ES-I3 (cell line): ENCODE measurements at regions not wholly inside any gene's neighbourhood (a gene's known extent, or its start where the extent isn't known, plus 50 kb on each side); places are given as distances from the start of the nearest gene placed in this dataset.

Experiments
- H3K36me3 ChIP-seq: 2 replicates; pipeline ENCODE4 v1.6.1; 2013; ENCODE audit warnings: mild to moderate bottlenecking, low read length, control low read depth, moderate library complexity; ENCODE audit not compliant: insufficient read depth
- H3K4me1 ChIP-seq: 2 replicates; pipeline ENCODE4 v1.6.1; 2013; ENCODE audit warnings: mild to moderate bottlenecking, control low read depth, low read length; ENCODE audit not compliant: insufficient read depth
- H3K9ac ChIP-seq: 2 replicates; pipeline ENCODE4 v1.6.1; 2013; ENCODE audit warnings: low read depth, mild to moderate bottlenecking, low read length, moderate library complexity
- H3K9me3 ChIP-seq: 2 replicates; pipeline ENCODE4 v1.6.1; 2013; ENCODE audit warnings: mild to moderate bottlenecking, low read length, moderate library complexity; ENCODE audit not compliant: control insufficient read depth, insufficient read depth

DNA sequence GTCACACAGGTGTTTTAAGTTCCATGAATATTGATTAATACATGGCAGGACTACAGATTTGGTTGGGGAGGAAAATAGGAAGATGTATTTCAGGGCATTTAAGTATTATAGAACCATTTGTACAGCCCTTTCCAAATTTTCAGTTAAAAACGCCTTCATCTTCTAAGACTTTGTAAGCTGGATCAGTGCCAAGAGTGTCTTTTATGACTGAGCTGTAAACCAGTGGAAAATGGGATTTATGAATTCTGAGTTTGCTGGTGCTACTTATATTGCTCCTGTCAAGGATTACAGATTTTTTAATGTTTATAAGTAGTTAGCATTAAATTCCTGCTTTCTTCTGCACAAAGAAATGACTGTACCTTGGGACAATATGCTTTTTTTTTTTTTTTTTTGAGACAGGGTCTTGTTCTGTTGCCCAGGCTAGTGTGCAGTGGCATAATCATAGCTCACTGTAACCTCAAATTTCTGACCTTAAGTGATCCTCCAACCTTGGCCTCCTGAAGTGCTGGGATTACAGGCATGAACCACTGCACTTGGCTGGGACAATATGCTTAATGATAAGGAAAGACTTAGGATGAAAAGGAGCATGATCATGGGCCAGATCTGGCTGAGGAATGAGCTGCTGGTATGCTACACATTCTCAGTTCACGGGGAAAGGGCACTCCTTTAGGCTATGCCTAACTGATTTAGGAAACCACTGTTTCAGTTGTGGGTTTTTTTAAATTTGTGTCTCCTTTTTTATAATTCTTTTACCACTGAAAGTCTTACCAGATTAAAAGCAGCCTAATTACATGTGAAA, 113.6 kb upstream of the MTNR1B start:
- no peaks in the 10 kb centered on the region for H3K9me3 ChIP-seq
- H3K9ac ChIP-seq, result no peak overlapping the region
- H3K36me3 ChIP-seq, result no peaks in the 10 kb centered on the region; the same call in 1 of the 2 replicates
- no peaks in the 10 kb centered on the region for H3K4me1 ChIP-seq

DNA sequence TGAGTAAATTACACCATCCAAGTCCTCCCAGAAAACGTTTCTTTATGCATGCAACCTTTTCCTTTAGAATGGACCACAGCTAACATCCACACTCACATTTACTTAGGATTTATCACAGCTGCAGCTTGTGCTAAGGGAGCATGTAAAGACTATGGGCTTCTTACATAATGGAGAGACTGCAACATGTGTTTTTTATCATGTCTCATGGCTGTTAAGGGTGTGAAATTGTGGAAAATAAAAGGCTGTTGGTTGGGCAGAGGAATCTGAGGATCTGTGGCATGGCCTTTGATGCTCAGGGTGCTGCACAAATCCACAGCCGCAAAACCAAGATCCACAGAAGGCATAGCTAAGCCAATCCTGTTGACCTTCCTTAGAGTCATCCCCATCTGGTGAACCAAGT, 112.0 kb upstream of the MTNR1B start:
- Histone ChIP-seq H3K9ac (no peak overlapping the region), H3K36me3 (no peaks in the 10 kb centered on the region; the same call in 1 of the 2 replicates), H3K9me3 (no peaks in the 10 kb centered on the region), H3K4me1 (no peaks in the 10 kb centered on the region)

DNA sequence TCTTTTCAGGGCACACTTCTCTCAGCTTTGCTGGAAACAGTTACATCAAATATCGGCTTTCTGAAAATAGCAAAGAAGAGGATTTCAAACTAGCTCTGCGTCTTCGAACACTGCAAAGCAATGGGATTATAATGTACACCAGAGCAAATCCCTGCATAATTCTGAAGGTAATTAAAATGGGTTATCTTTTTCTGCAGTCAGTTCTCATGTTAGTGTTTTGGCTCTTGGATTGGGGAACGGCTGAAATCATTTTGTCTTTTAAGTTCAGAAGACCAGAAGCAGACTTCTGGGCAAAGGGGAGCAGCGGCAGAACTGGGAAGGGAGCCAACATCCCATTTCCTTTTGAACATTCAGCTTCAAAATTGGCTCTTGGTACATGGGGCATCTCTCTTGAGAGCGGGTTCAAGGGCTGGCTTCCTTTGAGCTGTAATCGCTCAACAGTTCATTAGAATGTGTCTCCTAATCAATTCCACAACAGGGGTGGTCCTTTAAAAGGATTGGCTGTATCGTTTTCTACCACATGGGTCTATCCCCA, 110.2 kb upstream of the MTNR1B start:
- Histone ChIP-seq H3K9ac (no peak overlapping the region), H3K4me1 (no peaks in the 10 kb centered on the region), H3K9me3 (no peaks in the 10 kb centered on the region), H3K36me3 (no peaks in the 10 kb centered on the region; the same call in 1 of the 2 replicates)

DNA sequence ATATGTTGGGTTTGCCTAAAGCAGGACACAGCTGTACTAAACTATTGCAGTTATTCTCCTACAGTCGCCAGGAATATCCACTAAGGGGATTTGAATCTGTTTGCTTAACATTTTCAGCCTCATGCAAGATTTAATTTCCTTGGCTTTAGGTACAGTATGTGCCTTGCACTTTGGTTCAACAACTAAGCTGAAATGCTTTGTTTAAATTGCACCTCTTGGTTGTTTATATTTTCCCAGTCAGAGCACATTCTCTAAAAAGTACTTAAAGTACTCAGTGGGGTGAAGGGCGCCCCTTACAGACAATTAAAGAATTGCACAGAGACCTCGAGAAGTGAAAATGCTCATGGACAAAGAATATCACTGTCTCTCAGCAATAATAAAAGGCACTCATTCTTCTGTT, 107.8 kb upstream of the MTNR1B start:
- Histone ChIP-seq H3K36me3 (no peaks in the 10 kb centered on the region; the same call in 1 of the 2 replicates), H3K4me1 (no peaks in the 10 kb centered on the region), H3K9me3 (no peaks in the 10 kb centered on the region), H3K9ac (no peak overlapping the region)

DNA sequence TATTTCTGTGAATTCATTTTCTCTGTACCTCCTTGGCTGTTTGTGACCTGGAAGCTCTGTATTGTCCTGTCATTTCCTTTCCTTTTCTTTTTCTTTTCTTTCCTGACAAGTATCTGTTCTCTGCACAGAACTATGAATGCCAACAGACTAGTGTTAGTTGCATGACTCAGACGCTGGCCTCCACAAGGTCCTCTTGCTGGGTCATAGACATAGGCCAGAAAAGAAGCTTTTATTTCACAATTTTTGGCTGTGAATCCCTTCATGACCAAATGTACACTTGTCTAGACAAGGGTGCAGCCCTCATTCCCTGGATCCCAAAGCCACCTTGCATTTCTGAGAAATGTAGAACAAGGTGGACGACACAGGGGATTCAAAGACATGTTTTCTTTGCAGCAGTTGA, 104.1 kb upstream of the MTNR1B start:
- H3K36me3 ChIP-seq, result no peaks in the 10 kb centered on the region
- no peak overlapping the region for H3K9ac ChIP-seq
- H3K4me1 ChIP-seq, result no peaks in the 10 kb centered on the region
- H3K9me3 ChIP-seq, result no peaks in the 10 kb centered on the region

DNA sequence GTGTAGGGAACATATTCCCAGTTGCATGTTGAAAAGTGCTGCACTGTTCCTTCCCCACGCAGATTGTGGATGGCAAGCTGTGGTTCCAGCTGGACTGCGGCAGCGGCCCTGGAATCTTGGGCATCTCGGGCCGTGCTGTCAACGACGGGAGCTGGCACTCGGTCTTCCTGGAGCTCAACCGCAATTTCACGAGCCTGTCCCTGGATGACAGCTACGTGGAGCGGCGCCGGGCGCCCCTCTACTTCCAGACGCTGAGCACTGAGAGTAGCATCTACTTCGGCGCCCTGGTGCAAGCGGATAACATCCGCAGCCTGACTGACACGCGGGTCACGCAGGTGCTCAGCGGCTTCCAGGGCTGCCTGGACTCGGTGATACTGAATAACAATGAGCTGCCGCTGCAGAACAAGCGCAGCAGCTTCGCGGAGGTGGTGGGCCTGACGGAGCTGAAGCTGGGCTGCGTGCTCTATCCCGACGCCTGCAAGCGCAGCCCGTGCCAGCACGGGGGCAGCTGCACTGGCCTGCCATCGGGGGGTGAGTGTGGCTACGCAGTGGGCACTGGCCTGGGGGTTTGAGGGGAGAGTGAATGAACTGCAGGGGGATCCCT, 102.7 kb upstream of the MTNR1B start:
- Histone ChIP-seq H3K4me1 (no peaks in the 10 kb centered on the region), H3K36me3 (no peaks in the 10 kb centered on the region), H3K9ac (no peak overlapping the region), H3K9me3 (no peaks in the 10 kb centered on the region)

DNA sequence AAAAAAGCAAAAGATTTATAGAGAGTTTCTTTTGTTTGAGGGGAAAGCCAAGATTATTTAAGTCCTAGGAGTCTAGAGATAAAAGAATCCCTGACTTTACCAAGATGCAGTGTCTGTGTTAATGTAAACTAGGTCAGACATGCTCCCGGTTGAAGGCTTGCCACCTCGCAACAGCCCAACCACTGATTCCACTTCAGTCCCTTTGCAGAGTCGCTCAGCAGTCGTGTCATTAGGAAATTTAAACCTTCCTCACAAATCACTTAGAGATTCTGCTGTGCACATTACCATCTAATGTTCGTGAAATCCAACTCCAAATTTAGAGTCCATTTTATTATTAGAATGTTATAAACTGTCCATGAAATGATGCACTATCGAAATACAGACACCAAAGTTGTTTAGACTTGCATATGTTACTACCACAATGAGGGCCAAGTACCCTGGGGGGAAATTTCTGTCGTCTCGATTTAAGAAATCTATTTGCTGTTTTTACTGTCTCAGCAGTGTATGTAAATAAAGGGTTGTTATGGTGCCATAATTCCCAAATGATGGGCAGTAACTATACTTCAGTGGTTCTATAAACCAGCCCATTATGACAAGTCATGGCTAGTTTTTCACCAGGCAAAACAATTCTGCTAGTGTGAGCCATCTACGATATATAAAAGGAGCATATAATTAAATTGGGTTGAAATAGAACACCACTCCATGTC, 101.4 kb upstream of the MTNR1B start:
- H3K36me3 ChIP-seq, result no peaks in the 10 kb centered on the region

DNA sequence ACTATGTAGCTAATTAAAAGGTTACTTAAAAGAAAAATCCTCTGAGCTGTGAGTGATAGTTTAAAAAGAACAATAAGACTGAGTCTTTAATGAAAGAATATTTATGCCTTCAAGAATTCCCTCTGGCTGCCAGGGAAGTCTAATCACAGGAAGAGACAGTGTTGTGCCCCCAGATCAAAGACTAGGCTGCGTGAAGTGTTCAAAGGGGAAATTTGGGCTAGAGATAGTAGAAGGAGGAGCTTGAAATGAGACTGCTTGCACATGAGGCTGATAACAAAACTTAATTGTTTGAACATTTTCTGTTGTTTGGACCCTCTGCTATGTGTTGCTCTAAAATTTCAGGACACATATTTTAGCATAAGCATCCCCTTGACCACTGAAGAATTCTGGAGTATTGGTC, 99.7 kb upstream of the MTNR1B start:
- no peaks in the 10 kb centered on the region for H3K9me3 ChIP-seq
- H3K9ac ChIP-seq, result no peak overlapping the region
- no peaks in the 10 kb centered on the region for H3K4me1 ChIP-seq
- no peaks in the 10 kb centered on the region for H3K36me3 ChIP-seq

More for the DNA sequence above, 101.4 kb upstream of the MTNR1B start:
- H3K9ac ChIP-seq, result no peak overlapping the region
- H3K9me3 ChIP-seq, result no peaks in the 10 kb centered on the region
- H3K4me1 ChIP-seq, result no peaks in the 10 kb centered on the region

DNA sequence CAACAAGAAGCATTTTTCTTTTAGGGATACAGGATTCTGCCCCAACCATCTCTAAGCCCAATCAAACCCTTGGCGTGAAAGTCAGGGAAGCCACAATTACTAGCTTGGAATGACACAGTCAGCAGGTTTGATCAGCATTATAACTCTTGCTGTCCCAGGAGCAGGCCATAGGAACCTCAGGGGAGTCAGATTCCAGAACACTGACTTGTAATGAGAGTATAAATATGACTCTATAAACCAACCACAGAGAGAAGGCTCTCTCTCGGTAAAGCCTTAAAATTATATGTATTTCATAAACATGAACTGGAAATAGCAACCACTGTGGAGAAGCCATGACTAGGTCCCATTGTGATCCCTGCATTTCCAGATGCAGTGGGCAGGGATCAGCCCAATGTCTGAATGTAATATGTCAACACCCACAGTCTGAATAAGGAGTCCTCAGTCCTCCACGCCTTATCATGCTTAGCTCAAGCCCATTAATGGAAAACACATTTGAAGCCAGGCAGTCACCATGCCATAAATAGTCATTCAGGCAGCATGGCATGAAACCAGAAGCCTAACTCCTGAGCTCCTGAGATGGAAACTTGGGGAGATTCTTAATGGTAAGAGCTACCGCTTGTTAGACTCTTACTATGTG, 99.1 kb upstream of the MTNR1B start:
- H3K9me3 ChIP-seq, result no peaks in the 10 kb centered on the region
- H3K9ac ChIP-seq, result no peak overlapping the region
- H3K36me3 ChIP-seq, result no peaks in the 10 kb centered on the region
- H3K4me1 ChIP-seq, result no peaks in the 10 kb centered on the region

DNA sequence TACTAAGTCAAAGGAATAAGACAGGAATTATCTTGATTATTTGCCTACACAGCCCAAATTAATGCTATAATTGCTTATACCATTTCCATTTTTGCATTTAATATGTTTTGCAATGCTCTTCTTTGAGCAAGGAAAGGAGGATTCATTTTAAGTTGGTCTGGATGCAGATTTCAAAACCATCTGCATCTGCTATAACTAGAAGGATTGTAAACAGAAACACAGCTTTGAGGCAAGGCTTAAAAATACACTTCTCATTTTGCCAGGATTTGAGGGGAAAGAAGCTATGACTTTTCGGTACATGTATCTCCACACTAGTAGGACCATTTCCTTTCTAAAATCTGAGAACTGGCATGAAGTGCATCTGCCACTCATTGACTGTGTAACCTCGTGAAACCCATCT, 95.9 kb upstream of the MTNR1B start:
- Histone ChIP-seq H3K4me1 (no peaks in the 10 kb centered on the region), H3K9me3 (no peaks in the 10 kb centered on the region), H3K36me3 (no peaks in the 10 kb centered on the region), H3K9ac (no peak overlapping the region)

DNA sequence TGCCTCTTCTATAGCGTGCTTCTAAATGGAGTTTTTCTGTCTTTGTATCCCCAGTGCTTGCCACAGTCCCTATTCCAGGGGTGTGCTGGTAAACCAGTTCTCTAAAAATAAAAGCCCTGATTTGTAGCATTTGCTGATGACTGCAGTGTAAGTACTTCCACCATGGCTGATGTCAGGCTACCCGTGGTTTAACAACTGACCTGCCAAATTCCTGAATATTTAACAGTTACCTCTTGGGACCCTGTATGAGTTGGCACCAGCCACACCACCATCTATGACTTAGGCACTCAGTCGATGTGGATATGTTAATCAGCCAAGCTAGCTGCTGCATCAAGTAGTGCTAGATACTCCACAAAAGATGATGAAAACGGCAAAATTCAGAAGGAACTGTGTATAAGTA, 94.0 kb upstream of the MTNR1B start:
- no peak overlapping the region for H3K9ac ChIP-seq
- no peaks in the 10 kb centered on the region for H3K9me3 ChIP-seq
- no peaks in the 10 kb centered on the region for H3K4me1 ChIP-seq
- no peaks in the 10 kb centered on the region for H3K36me3 ChIP-seq

DNA sequence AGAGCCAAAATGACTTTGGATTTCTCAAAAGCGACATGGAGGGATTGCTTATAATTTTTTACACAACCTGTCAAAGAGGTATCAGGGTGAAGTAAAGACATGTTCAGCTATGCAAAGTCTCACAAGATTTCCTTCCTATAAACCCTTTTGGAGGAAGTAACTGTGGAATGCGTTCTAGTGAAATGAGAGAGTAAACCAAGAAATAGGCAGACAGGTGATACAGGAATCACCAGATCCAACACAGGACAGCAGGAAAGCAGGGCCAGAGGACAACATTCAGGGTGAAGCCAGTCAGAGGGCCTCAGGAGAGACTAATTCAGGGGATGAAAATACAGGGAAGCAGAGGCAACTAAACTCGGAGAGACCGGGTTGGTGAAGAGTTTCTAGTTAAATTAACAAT, 90.4 kb upstream of the MTNR1B start:
- H3K9ac ChIP-seq, result no peak overlapping the region
- no peaks in the 10 kb centered on the region for H3K9me3 ChIP-seq
- no peaks in the 10 kb centered on the region for H3K36me3 ChIP-seq
- H3K4me1 ChIP-seq, result no peaks in the 10 kb centered on the region

DNA sequence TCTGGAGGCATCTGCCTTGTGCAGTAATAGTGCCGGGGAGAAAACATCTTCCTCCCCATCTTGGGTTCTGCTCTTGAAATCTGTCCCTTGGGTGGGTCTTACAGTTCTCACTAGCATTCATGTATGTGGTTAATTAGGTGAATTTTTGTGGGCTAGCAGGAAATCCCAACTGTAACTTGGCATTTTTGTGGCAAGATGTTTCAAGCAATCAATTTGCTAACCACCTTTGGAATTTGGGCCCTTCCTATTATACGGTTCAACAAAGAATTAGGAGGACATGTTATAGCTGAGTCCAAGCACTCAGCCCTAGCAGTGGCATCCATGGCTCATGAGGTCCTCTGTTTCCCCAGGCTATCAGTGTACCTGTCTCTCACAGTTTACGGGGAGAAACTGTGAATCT, 89.1 kb upstream of the MTNR1B start:
- H3K4me1 ChIP-seq, result no peaks in the 10 kb centered on the region
- H3K9ac ChIP-seq, result no peak overlapping the region
- no peaks in the 10 kb centered on the region for H3K36me3 ChIP-seq
- no peaks in the 10 kb centered on the region for H3K9me3 ChIP-seq

DNA sequence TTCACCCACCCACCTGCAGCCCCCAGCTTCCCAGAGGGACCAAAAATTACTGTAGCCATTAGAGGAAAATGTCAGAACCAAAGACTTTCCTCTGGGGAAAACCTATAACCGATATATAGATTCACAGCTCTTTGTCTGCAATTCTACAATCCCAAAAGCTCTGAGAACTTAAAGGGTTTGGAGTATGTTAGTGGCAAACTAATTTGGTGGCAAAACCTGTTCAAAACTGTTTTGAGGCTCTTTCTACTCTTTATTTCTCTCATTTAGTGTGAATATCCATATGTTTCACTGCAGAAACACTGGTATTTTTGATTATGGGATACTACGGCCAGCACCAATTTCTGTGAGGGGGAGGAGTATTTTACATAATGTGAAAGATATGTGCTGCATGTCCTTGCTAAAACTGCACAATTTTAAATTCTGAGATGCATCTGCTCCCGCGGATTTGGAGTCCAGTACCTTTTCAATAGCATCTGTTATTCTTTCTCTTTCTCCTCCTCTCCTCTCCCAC, 87.5 kb upstream of the MTNR1B start:
- H3K9ac ChIP-seq, result no peak overlapping the region

More for the DNA sequence above, 87.5 kb upstream of the MTNR1B start:
- Histone ChIP-seq H3K36me3 (no peaks in the 10 kb centered on the region), H3K4me1 (no peaks in the 10 kb centered on the region), H3K9me3 (no peaks in the 10 kb centered on the region)
